Astrocyte (in vitro differentiated cells and primary cell): ENCODE measurements at regions not wholly inside any gene's neighbourhood (a gene's known extent, or its start where the extent isn't known, plus 50 kb on each side); places are given as distances from the start of the nearest gene placed in this dataset.

Experiments used
- CTCF ChIP-seq: IDR thresholded peaks from 2 replicates; pipeline ENCODE4 v1.5.1; 2011; ENCODE audit warnings: low read depth, mild to moderate bottlenecking, inconsistent platforms, low read length, moderate library complexity; ENCODE audit not compliant: insufficient read depth
- EZH2 ChIP-seq: IDR thresholded peaks from 2 replicates; pipeline ENCODE4 v1.6.1; 2012; ENCODE audit warnings: mild to moderate bottlenecking, low read length, inconsistent platforms; ENCODE audit not compliant: insufficient read depth

GRCh38 chr7:142585425-142585824, 163.8 kb upstream of the PRSS1 start:
- TF ChIP-seq CTCF (peak; percentile 2), EZH2 (no peak)
